GM12873 (cell line): ENCODE measurements at regions not wholly inside any gene's neighbourhood (a gene's known extent, or its start where the extent isn't known, plus 50 kb on each side); places are given as distances from the start of the nearest gene placed in this dataset.

Experiments used
- CTCF ChIP-seq: IDR thresholded peaks from 2 replicates; pipeline ENCODE4 v1.5.1; 2012; ENCODE audit warnings: low read depth, mild to moderate bottlenecking, moderate library complexity, low read length, control low read depth; ENCODE audit not compliant: insufficient read depth; ENCODE audit errors: missing control alignments

- no peak for TF ChIP-seq CTCF
These were observed 222.9 kb upstream of the ZNF462 start for GRCh38 chr9:106639873-106640568.

GRCh38 chr9:106643211-106643930 is 219.6 kb upstream of the ZNF462 start:
- TF ChIP-seq CTCF: no peak

GRCh38 chr9:106644661-106645060 is 218.3 kb upstream of the ZNF462 start:
- no peak for TF ChIP-seq CTCF

- no peak for TF ChIP-seq CTCF
These were observed 214.2 kb upstream of the ZNF462 start for GRCh38 chr9:106648799-106649198.

- TF ChIP-seq CTCF: no peak
These were observed 213.3 kb upstream of the ZNF462 start for GRCh38 chr9:106649664-106650063.

GRCh38 chr9:106653213-106653612 is 209.8 kb upstream of the ZNF462 start:
- no peak for TF ChIP-seq CTCF

- TF ChIP-seq CTCF: no peak
These were observed 207.0 kb upstream of the ZNF462 start for GRCh38 chr9:106655966-106656365.
